HG02885 (cell line): ENCODE measurements at regions not wholly inside any gene's neighbourhood (a gene's known extent, or its start where the extent isn't known, plus 50 kb on each side); places are given as distances from the start of the nearest gene placed in this dataset.
"Not testable (repeated sequence)": the region's sequence is repeated elsewhere in the genome, so short reads cannot be mapped to it uniquely, and the experiment has no call there.

Experiments
- ATAC-seq: cut with Tn5 transposase; IDR thresholded peaks from one replicate; pipeline ENCODE4 v1.9.1; 2021; ENCODE audit warnings: mild to moderate bottlenecking; ENCODE audit not compliant: unreplicated experiment, poor library complexity

- no peak for ATAC-seq
These were observed 514.1 kb downstream of the ETNK1 start for GRCh38 chr12:23139026-23139425.

GRCh38 chr12:23140710-23141109 lies 515.7 kb downstream of the ETNK1 start:
- no peak for ATAC-seq

DNA sequence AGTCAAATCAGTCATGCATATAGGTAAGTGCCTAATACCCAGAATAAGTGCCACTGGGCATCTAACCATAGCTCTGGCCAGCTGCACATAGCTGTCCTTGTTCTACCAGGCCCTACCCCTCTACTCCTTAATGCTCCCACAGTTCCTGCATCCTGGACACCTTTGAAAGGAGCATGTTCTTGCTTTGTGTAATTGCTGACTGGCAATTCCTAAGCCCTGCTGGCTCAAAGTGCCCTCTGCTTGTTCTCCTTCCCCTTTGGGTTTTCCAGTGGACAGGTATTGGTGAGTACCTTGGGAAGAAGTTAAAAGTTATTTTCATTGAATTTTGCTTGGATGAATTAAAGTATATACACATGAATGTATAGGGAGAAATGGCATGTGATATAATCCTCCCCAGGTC lies 516.4 kb downstream of the ETNK1 start:
- ATAC-seq: no peak

DNA sequence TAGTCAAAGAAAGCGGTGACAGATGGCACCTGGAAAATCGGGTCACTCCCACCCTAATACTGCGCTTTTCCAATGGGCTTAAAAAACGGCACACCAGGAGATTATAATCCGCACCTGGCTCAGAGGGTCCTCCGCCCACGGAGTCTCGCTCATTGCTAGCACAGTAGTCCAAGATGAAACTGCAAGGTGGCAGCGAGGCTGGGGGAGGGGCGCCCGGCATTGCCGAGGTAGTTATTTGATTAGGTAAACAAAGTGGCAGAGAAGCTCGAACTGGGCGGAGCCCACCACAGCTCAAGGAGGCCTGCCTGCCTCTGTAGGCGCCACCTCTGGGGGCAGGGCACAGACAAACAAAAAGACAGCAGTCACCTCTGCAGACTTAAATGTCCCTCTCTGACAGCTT lies 521.1 kb downstream of the ETNK1 start:
- not testable (repeated sequence) for ATAC-seq

DNA sequence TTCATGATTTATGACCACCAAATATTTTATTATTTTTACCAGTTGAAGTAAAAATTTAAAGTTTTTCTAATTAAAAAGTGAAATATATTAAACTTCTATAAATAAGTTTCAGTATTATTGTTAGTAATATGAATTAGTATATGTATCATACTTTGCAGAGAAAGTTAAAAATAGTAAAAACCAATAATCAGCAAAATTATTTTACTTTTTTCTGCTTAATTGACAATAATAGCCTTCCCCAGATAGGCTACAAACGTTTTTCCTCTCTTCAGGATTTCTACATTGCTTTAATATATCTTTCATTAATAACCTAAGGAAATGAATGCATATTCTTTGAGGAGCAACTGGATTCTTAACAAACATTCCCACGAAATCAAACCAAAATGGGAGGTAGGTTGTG lies 543.5 kb downstream of the ETNK1 start:
- ATAC-seq: no peak

DNA sequence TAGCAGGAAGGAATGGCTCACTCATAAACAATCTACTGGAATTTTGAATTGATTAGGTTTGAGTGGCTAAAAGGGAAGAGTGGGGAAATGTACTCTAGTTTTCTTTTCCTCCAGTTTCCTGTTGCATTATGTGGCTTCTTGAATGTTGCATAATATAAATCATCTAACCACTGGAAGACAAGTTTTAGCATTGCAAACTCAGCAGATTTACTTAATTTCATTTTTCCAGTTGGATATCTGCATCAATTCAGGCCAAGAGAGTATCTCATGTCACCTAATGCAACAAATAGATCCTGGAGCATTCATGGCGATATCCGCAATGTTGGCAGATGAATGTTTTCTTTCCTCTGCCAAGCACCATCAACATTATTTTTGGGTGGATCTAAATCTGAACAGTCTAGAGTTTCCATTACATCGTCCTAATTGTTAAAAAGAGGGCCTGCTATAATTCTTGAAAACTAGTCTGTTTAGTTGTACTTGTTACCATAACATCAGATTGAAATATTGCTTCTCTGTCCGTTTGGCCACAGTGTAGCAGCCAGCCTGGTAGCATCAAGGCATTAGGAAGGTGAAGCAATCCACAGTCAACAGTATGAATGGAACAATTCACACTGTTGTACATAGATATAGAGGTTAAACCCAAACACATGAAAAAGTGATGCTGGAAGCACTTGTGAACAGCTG lies 544.2 kb downstream of the ETNK1 start:
- no peak for ATAC-seq

DNA sequence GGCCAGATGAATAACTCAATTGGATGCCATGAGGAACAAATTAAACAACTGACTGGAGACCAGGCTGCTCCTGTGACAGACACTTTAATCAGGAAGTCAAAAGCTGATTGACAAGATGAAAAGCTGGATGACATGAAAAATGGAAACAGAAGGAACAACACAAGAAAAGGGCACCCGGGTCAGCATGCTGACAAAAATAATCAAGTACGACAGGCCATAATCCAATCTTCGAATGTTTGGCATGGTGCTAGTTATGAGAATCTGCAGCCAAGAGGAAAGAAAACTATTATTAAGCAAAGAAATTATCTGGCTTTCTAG lies 544.7 kb downstream of the ETNK1 start:
- ATAC-seq: no peak

GRCh38 chr12:23174917-23175316 lies 549.9 kb downstream of the ETNK1 start:
- no peak for ATAC-seq

- ATAC-seq: no peak
These were observed 560.4 kb downstream of the ETNK1 start for GRCh38 chr12:23185346-23185745.

DNA sequence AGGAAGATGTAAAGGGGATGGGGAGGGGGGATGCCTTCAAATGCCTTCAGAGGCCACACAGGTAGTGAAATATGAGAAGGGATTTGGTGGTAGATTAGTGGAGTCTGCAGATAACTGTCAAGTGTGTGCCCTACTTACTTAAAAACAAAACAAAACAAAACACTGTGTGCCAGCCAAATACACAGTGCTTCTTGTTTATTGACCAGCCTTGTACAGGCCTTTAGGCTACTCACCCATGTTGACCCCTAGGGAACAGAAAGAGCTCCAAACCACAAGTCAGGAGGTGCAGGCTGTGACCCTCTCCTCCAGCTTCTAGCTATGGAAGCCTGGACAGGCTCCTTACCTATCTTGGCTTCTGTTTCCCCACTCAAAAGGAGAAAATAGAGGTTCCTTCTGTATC lies 562.0 kb downstream of the ETNK1 start:
- no peak for ATAC-seq

- ATAC-seq: no peak
These were observed 568.6 kb downstream of the ETNK1 start for GRCh38 chr12:23193552-23193951.

GRCh38 chr12:23197266-23197665 lies 572.3 kb downstream of the ETNK1 start:
- ATAC-seq: no peak

GRCh38 chr12:23202728-23203127 lies 577.8 kb downstream of the ETNK1 start:
- ATAC-seq: no peak

- peak; percentile 95 for ATAC-seq
These were observed 580.2 kb downstream of the ETNK1 start for GRCh38 chr12:23204933-23205778.

DNA sequence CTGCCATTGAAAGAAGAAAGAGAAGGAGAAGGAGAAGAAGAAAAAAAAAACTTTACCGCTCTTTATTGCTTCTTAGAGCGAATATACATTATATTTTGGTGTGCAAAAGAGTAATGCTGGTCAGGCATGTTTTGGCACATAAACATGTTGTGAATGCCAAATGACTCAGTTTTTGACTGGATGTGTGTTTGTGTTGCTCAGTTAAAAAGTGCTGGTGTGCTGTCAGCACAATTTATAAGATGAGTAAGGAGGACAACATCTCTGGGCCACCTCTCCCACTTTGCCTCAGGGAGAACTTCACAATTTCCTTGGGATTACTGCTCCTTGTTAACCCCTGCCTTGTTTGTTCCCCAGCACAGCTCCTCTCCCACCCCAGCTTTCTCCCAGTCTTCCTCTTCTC lies 584.8 kb downstream of the ETNK1 start:
- ATAC-seq: no peak

DNA sequence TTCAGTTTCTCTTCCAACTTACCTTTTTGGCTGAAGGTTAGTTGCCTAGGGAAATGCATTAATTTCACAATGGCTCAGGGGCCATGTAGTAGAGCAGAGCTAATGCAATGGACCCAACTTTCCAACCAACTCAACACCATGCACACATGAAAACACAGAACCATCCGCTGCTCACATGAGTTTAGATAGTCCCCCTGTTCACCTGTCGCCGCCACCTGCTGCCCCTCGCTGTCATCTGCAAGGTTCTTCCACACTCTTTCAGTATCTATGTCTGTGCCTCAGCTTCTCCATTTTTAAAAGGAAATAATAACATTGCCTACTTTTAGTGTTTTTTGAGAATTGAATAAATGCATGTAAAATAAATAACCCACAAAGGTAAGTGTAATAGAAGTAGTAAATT lies 585.6 kb downstream of the ETNK1 start:
- no peak for ATAC-seq

DNA sequence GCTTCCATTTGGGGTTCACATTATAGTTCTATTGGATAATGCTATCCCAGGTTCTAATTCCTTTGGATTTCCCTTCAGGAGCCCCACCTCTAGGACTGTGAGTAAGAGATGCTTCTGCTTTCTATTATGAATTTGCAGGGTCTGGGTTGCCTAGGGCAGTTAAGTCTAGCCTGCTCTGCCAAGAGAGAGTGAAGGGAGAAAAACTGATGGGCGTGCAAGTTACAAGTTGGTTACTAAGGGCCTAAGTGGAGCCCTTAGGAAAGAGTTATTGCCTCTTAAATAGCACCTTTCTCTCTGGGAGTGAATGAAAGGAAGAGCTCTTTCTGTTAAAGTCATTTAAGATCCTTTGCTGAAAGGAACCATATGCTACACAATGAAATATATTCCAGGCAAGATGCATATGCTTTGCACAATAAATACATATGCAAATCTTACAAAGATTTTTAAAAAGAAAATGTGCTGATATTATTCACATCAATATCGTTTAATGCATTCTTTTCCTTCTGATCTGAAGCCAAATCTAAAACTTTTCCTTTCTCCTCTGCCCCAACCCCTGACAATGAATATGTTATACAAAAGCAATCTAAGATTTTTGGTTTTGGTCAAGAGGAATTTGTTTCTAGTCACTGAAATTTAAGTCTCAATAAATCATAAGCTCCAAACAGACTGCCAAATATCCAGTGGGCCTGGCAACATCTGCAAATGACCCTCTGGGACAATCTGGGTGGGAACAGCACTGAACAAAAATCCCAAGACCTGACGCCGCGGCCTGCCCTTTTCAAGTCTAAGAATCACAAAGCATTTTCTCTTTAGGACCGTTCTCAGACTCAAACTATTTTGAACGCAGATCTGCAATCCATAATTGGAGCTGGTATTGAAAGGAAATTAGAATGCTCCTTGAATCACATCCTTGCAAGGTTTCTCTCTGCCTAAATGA lies 586.7 kb downstream of the ETNK1 start:
- ATAC-seq: no peak

DNA sequence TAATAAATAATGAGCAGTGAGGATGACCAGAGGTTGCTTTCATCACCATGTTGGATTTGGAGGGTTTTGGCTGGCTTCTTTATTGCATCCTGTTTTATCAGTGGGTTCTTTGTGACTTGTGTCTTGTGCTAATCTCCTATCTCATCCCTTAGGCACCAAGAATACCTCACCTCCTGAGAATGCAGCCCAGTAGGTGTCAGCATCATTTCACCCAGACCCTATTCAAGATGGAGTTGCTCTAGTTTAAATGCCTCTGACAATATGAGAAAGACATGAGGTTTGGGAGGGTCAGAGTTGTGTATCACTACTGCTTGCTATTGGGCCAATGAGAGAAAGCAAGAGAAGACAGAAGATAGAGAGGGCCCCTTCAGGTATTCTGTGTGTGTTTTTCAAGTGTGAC lies 592.2 kb downstream of the ETNK1 start:
- ATAC-seq: no peak

DNA sequence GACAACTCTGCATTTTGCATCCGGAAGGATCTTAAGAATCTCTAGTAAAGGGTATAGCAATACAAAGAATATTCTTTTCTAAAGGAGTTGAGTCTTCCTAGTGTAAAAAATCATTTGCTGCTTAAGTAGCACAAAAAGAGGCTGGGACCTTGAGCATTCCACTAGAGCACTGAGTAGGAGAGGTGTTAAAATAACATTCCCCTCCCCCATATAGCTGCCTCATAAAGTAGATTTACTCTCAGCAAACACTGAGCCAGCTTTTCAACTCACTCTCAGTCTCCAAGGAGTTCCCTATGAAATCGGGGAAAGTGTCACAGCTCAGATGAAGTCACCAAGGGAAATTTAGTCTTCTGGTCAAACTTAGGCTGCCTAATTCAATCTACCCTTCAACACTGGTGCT lies 592.7 kb downstream of the ETNK1 start:
- ATAC-seq: no peak

GRCh38 chr12:23221066-23221465 lies 596.1 kb downstream of the ETNK1 start:
- no peak for ATAC-seq

GRCh38 chr12:23221926-23222325 lies 597.0 kb downstream of the ETNK1 start:
- no peak for ATAC-seq
